ENCODE measurements at regions not wholly inside any gene's neighbourhood (a gene's known extent, or its start where the extent isn't known, plus 50 kb on each side); places are given as distances from the start of the nearest gene placed in this dataset.
"Not testable (repeated sequence)": the region's sequence is repeated elsewhere in the genome, so short reads cannot be mapped to it uniquely, and the experiment has no call there.

- no peak for DNase-seq
Measured at GRCh38 chr21:35982717-35983116, 77.6 kb downstream of the SETD4 start.

- DNase-seq, result no peak
Measured at GRCh38 chr21:35981514-35982070, 78.7 kb downstream of the SETD4 start.

GRCh38 chr21:35980821-35981220, 79.5 kb downstream of the SETD4 start:
- no peak for DNase-seq

GRCh38 chr21:35977860-35978259, 82.5 kb downstream of the SETD4 start:
- not testable (repeated sequence) for DNase-seq

GRCh38 chr21:35976929-35977328, 83.4 kb downstream of the SETD4 start:
- DNase-seq, result no peak

- DNase-seq, result no peak
Measured at GRCh38 chr21:35976481-35976880, 83.8 kb downstream of the SETD4 start.

GRCh38 chr21:35974775-35975174, 85.6 kb downstream of the SETD4 start:
- no peak for DNase-seq

GRCh38 chr21:35971824-35972223, 88.5 kb downstream of the SETD4 start:
- no peak for DNase-seq

GRCh38 chr21:35969281-35969680, 91.0 kb downstream of the SETD4 start:
- DNase-seq, result no peak

GRCh38 chr21:35968564-35968963, 91.8 kb downstream of the SETD4 start:
- no peak for DNase-seq

GRCh38 chr21:35965699-35966098, 94.6 kb downstream of the SETD4 start:
- no peak for DNase-seq

GRCh38 chr21:35963920-35964451, 96.3 kb downstream of the SETD4 start:
- no peak for DNase-seq

GRCh38 chr21:35962917-35963316, 97.4 kb downstream of the SETD4 start:
- DNase-seq, result no peak

GRCh38 chr21:35954066-35954465, 106.3 kb downstream of the SETD4 start:
- no peak for DNase-seq

- no peak for DNase-seq
Measured at GRCh38 chr21:35953597-35953996, 106.7 kb downstream of the SETD4 start.

- no peak for DNase-seq
Measured at GRCh38 chr21:35952651-35953340, 107.5 kb downstream of the SETD4 start.

GRCh38 chr21:35948982-35949381, 111.3 kb downstream of the SETD4 start:
- no peak for DNase-seq

GRCh38 chr21:35945089-35945671, 115.1 kb downstream of the SETD4 start:
- no peak for DNase-seq

GRCh38 chr21:35943752-35944151, 116.6 kb downstream of the SETD4 start:
- DNase-seq, result no peak

- DNase-seq, result no peak
Measured at GRCh38 chr21:35942211-35943144, 117.8 kb downstream of the SETD4 start.

- peak; percentile 17 for DNase-seq
Measured at GRCh38 chr21:35940074-35940927, 120.0 kb downstream of the SETD4 start.

GRCh38 chr21:35938446-35938845, 121.9 kb downstream of the SETD4 start:
- no peak for DNase-seq
